Smooth muscle cell (in vitro differentiated cells): ENCODE measurements at regions not wholly inside any gene's neighbourhood (a gene's known extent, or its start where the extent isn't known, plus 50 kb on each side); places are given as distances from the start of the nearest gene placed in this dataset.
A peak's percentile ranks its signal among the peaks of the same experiment; 100 is the strongest.

Source experiments
- DNase-seq: peaks from one replicate; lab custom pipeline; 2025; ENCODE audit not compliant: unreplicated experiment; lab: John Stamatoyannopoulos, UW
- H2AFZ ChIP-seq: fragments of 200-600 bp; sonication (generic); 2 replicates; pipeline ENCODE4 v1.6.0; 2016; ENCODE audit warnings: antibody characterized with exemption, low read depth, mild to moderate bottlenecking
- H3F3A ChIP-seq: fragments of 200-600 bp; sonication (generic); 2 replicates; pipeline ENCODE4 v1.6.0; 2017; ENCODE audit warnings: antibody characterized with exemption, low read depth
- H3K27ac ChIP-seq: fragments of 200-600 bp; sonication (generic); 2 replicates; pipeline ENCODE4 v1.5.1; 2016; ENCODE audit warnings: low read depth, mild to moderate bottlenecking
- H3K27me3 ChIP-seq: fragments of 200-600 bp; sonication (generic); 2 replicates; pipeline ENCODE4 v1.6.1; 2016; ENCODE audit warnings: low read depth, mild to moderate bottlenecking
- H3K36me3 ChIP-seq: fragments of 200-600 bp; sonication (generic); 2 replicates; pipeline ENCODE4 v1.5.1; 2016; ENCODE audit warnings: low read depth
- H3K4me1 ChIP-seq: fragments of 200-600 bp; sonication (generic); 2 replicates; pipeline ENCODE4 v1.5.1; 2016; ENCODE audit warnings: low read depth
- H3K4me2 ChIP-seq: fragments of 200-600 bp; sonication (generic); 2 replicates; pipeline ENCODE4 v1.6.0; 2016; ENCODE audit warnings: mild to moderate bottlenecking
- H3K4me3 ChIP-seq: fragments of 200-600 bp; sonication (generic); 2 replicates; pipeline ENCODE4 v1.5.1; 2016; ENCODE audit warnings: mild to moderate bottlenecking
- H3K79me2 ChIP-seq: fragments of 200-600 bp; sonication (generic); 2 replicates; pipeline ENCODE4 v1.6.0; 2016; ENCODE audit warnings: low read depth, mild to moderate bottlenecking
- H3K9ac ChIP-seq: fragments of 200-600 bp; sonication (generic); 2 replicates; pipeline ENCODE4 v1.6.0; 2016; ENCODE audit warnings: low read depth
- H3K9me3 ChIP-seq: fragments of 200-600 bp; sonication (generic); replicated peaks from 2 replicates; pipeline ENCODE4 v1.5.1; 2016; ENCODE audit warnings: low read depth
- H4K20me1 ChIP-seq: fragments of 200-600 bp; sonication (generic); 2 replicates; pipeline ENCODE4 v1.6.0; 2016; ENCODE audit warnings: low read depth
- CTCF ChIP-seq: fragments of 200-600 bp; sonication (generic); IDR thresholded peaks from 2 replicates; pipeline ENCODE4 v1.5.1; 2017; ENCODE audit warnings: borderline replicate concordance, mild to moderate bottlenecking, antibody characterized with exemption; ENCODE audit not compliant: insufficient read depth, poor library complexity, severe bottlenecking
- WGBS: methylation state at CpG from one replicate; pipeline ENCODE4 v1.1.7; 2016; ENCODE audit warnings: low lambda C conversion rate; 5-methylcytosine and 5-hydroxymethylcytosine counted together

DNA sequence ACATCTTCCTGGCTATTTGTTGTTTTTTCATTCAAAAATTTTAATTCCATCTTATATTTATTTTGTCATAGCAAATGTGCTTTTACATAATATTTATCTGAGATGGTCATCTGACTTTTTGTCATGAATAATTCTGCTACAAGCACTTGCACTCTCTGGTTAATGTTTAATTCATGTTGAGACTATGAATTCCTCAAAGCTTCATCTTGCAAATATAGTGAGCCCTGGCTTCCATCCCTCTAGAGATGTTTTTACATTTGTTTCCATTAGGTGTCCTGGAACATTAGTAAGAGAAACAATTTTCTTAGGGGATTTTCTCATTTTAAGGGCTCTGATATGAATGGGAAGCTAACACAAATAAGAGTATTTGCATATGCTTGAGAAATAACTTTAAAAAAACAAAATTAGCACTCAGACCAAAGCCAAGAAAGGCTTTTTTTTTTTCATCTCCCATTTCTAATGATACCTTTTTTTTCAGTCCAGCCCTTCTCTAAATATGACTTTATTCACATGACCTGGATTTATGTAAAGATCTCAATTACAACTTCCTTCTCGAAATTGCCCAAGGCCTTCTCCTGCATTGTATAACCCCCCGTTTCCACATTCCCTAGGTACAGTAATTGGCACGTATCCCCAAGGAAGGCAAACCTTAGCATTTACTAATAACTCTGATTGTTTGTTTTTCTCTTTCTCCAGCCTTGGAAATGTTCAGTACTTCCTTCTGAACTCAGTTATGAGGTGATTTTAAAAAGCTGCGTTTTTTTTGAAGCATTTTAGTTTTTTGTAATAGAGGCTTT lies 797.0 kb upstream of the GJE1 start:
- Histone ChIP-seq H3K9me3 (no peaks in the 10 kb centered on the region), H2AFZ (no peak overlapping the region), H3K9ac (no peak overlapping the region), H3K4me3 (no peak overlapping the region), H4K20me1 (no peaks in the 10 kb centered on the region), H3K27ac (no peak overlapping the region), H3K79me2 (no peaks in the 10 kb centered on the region), H3K4me2 (no peak overlapping the region), H3K4me1 (no peaks in the 10 kb centered on the region), H3K27me3 (no peaks in the 10 kb centered on the region), H3K36me3 (no peaks in the 10 kb centered on the region), H3F3A (no peaks in the 10 kb centered on the region)
- TF ChIP-seq CTCF = no peak
- 91% methylated on average over 4 of the region's 4 CpGs for WGBS
- no peak for DNase-seq

DNA sequence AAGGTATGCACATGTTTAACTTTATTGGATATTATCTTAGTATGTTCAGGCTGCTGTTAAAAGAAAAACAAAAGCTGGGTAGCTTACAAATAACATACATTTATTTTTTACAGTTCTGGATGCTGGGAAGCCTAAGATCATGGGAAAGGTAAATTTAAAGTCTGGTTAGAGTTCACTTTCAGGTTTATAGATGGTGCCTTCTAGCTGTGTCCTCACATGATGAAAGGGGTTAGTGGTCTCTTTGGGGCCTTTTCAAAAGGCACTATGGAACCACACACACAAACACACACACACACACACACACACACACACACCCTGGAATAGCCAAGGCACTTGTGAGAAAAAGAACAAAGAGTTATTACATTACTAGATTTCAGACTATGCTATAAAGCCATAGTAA lies 805.8 kb upstream of the GJE1 start:
- Histone ChIP-seq H3F3A (no peaks in the 10 kb centered on the region), H3K27me3 (no peaks in the 10 kb centered on the region), H3K79me2 (no peaks in the 10 kb centered on the region), H3K9ac (peak overlapping the region; percentile 66), H3K4me3 (no peak overlapping the region), H2AFZ (no peak overlapping the region), H4K20me1 (no peaks in the 10 kb centered on the region), H3K4me2 (peak overlapping the region; percentile 73), H3K4me1 (no peaks in the 10 kb centered on the region), H3K27ac (peak overlapping the region; percentile 82), H3K36me3 (no peaks in the 10 kb centered on the region), H3K9me3 (no peaks in the 10 kb centered on the region)
- DNase-seq = no peak
- no peak for TF ChIP-seq CTCF

DNA sequence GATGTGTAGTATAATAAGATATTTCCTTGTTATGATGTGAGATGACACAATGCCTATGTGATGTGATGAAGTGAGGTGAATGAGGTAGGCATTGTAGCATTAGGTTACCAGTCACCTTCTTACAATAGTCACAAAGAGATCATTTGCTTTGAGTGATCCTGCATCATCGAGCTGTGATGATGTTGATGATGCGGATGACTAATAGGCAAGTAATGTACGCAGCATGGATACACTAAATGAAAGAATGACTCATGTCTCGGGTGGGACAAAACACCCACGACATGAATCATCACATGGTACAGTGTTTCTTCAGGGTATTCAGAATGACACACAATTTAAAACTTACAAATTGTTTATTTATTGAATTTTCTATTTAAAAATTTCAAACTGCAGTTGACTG lies 806.3 kb upstream of the GJE1 start:
- WGBS = 17% methylated on average over 5 of the region's 5 CpGs
- Histone ChIP-seq H4K20me1 (no peaks in the 10 kb centered on the region), H3K4me1 (no peaks in the 10 kb centered on the region), H3K4me3 (no peak overlapping the region), H3K79me2 (no peaks in the 10 kb centered on the region), H3K27me3 (no peaks in the 10 kb centered on the region), H3K9ac (peak overlapping the region; percentile 66), H3F3A (no peaks in the 10 kb centered on the region), H2AFZ (no peak overlapping the region), H3K27ac (peak overlapping the region; percentile 82), H3K36me3 (no peaks in the 10 kb centered on the region), H3K4me2 (peak overlapping the region; percentile 73), H3K9me3 (no peaks in the 10 kb centered on the region)
- DNase-seq = no peak
- TF ChIP-seq CTCF = no peak
